ENCODE measurements at regions not wholly inside any gene's neighbourhood (a gene's known extent, or its start where the extent isn't known, plus 50 kb on each side); places are given as distances from the start of the nearest gene placed in this dataset.

DNA sequence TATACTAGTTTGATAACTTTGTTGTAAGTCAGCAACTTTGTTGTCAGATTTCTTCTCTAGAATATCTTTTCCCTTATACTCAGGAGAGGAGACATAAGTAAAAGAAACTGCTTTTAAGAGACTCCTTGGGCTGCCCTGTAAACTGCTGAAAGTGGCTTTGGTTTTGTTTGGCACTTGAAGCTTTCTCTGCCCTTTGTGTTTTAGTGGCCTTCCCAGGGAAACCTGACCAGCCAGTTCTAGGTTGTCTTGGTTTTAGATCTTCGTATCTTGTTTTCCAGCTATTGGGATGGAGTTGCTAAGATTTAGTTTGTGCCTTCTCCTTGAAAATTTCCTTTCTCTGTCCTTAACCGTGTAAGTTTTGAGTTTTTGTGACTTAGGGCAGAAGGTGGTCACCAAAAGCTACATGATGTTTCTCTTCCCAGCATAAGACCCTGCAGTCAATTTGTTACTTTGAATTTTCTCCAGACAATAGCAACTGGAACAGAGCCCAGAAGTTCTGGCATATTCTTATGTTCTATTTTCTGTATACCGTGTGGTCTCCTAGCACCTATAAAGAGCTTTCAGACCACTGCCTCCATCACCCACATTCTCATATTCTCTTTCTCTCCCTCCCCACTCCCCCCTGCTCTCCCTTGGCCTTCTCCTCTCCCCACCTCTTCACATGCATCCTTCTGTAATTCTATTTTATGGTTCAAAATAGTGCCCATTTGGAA lies 81.1 kb downstream of the BOLA3 start:
- TF ChIP-seq, protein P1, sequence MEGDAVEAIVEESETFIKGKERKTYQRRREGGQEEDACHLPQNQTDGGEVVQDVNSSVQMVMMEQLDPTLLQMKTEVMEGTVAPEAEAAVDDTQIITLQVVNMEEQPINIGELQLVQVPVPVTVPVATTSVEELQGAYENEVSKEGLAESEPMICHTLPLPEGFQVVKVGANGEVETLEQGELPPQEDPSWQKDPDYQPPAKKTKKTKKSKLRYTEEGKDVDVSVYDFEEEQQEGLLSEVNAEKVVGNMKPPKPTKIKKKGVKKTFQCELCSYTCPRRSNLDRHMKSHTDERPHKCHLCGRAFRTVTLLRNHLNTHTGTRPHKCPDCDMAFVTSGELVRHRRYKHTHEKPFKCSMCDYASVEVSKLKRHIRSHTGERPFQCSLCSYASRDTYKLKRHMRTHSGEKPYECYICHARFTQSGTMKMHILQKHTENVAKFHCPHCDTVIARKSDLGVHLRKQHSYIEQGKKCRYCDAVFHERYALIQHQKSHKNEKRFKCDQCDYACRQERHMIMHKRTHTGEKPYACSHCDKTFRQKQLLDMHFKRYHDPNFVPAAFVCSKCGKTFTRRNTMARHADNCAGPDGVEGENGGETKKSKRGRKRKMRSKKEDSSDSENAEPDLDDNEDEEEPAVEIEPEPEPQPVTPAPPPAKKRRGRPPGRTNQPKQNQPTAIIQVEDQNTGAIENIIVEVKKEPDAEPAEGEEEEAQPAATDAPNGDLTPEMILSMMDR (IDR thresholded peaks at IDR 0.05; ENCODE audit: low read depth, low read length, poor library complexity, severe bottlenecking) = no peak
- no peak for TF ChIP-seq EZH2phosphoT487 (IDR thresholded peaks at IDR 0.05; ENCODE audit: borderline replicate concordance, low read length)
